GM12891 (cell line): ENCODE measurements at regions not wholly inside any gene's neighbourhood (a gene's known extent, or its start where the extent isn't known, plus 50 kb on each side); places are given as distances from the start of the nearest gene placed in this dataset.

ENCODE experiments used
- DNase-seq: peaks from one replicate; pipeline ENCODE4 v3.0.0; 2011; ENCODE audit warnings: low spot score; ENCODE audit not compliant: insufficient read length
- FAIRE-seq: peaks from 2 replicates; lab custom pipeline; 2011; peaks lifted over from hg19 to GRCh38; lab: Jason Lieb, UNC
- PAX5 ChIP-seq: IDR thresholded peaks from 2 replicates; pipeline ENCODE4 v1.6.1; 2011; ENCODE audit warnings: low read length, moderate library complexity, mild to moderate bottlenecking; ENCODE audit not compliant: insufficient read depth, severe bottlenecking
- POLR2A ChIP-seq: IDR thresholded peaks from 2 replicates; pipeline ENCODE4 v1.6.1; 2011; ENCODE audit warnings: low read depth, low read length, control low read depth
- POLR2AphosphoS5 ChIP-seq: IDR thresholded peaks from 2 replicates; pipeline ENCODE4 v1.6.1; 2011; ENCODE audit warnings: low read depth, low read length, control low read depth
- POU2F2 ChIP-seq: IDR thresholded peaks from 2 replicates; pipeline ENCODE4 v1.6.1; 2011; ENCODE audit warnings: low read depth, mild to moderate bottlenecking, control low read depth, low read length, moderate library complexity
- SPI1 ChIP-seq: IDR thresholded peaks from 2 replicates; pipeline ENCODE4 v1.6.1; 2011; ENCODE audit warnings: low read depth, low read length, control low read depth
- TAF1 ChIP-seq: IDR thresholded peaks from 2 replicates; pipeline ENCODE4 v1.6.1; 2011; ENCODE audit warnings: low read depth, low read length, control low read depth

DNA sequence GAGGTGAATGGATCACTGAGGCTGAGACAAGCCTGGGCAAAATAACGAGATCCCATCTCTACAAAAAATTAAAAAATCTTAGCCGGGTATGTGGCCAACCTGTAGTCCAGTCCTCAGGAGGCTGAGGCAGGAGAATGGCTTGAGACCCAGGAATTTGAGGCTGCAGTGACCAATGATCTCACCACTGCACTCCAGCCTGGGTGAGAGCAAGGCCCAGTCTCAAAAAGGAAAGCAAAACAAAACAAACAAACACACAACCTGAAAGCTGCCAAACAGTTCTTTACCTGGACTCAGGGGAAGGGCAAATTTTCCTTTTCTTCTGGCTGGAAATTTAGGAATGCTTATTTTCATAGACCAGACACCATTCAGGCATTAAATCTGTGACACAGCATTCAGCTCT is 163.1 kb upstream of the FAT1 start:
- FAIRE-seq (no peak), DNase-seq (no peak)
- TF ChIP-seq POLR2A (no peak), POU2F2 (no peak), PAX5 (no peak), POLR2AphosphoS5 (no peak), TAF1 (no peak), SPI1 (no peak)

DNA sequence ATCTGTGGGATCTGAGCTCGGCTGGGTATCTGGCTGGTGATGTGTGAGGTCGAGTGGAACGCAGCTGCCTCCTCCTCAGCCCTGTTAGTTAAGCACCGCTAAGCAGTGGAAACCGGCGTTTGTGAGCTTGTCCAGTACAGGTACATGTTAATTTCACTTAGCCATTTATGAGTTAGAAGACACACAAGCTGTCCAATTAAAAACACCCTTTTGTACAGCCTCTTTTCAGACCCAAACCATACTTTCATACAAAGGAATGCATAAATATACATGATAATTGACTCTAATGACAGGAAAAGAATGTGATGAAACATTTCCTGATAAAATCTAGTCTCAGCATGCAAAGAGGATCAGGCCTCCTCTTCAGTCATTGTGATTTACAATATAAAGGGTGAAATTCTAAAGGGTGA is 163.6 kb upstream of the FAT1 start:
- DNase-seq (no peak), FAIRE-seq (no peak)

DNA sequence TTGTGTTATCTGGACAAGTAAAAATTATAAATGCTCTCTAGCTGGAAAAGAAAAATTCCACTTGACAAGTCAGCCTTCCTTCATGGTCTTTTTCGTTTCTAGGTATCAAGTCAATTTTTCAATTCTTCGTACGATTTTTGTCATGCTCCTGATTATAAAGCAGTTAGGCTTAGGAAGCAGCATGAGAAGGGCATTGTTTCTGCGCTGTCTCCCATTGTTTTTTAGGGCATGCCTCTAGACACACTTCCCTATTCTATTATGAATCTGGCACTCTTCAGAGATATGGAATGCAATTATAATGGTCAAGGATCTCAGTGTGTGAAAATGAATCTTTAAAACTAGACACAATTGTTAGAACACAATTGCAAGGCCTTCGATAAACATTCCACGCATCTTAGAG is 164.1 kb upstream of the FAT1 start:
- no peak for FAIRE-seq
- TF ChIP-seq TAF1 (no peak), POLR2AphosphoS5 (no peak), POU2F2 (no peak), PAX5 (no peak), SPI1 (no peak), POLR2A (no peak)

More for the DNA sequence above, 163.6 kb upstream of the FAT1 start:
- TF ChIP-seq TAF1 (no peak), POLR2A (no peak)

DNA sequence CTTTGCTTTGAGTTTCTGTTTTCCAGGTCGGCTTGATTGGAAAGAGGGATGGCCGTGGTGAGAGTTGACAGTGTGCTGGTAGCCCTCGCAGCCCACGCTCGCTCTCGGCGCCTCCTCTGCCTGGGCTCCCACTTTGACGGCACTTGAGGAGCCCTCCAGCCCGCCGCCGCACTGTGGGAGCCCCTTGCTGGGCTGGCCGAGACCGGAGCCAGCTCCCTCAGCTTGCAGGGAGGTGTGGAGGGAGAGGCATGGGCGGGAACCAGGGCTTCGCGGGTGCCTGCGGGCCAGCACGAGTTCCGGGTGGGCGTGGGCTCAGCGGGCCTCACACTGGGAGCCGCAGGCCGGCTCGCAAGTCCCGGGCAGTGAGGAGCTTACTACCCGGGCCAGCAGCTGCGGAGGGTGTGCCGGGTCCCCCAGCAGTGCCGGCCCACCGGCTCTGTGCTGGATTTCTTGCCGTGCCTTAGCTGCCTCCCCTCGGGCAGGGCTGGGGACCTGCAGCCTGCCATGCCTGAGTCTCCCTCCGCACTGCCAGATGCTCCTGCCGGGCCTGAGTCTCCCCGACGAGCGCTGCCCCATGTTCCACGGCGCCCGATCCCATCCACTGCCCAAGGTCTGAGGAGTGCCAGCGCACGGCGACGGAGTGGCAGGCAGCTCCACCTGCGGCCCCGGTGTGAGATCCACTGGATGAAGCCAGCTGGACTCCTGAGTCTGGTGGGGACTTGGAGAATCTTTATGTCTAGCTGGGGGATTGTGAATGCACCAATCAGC is 166.4 kb upstream of the FAT1 start:
- FAIRE-seq, result no peak

More for the DNA sequence above, 164.1 kb upstream of the FAT1 start:
- no peak for DNase-seq

DNA sequence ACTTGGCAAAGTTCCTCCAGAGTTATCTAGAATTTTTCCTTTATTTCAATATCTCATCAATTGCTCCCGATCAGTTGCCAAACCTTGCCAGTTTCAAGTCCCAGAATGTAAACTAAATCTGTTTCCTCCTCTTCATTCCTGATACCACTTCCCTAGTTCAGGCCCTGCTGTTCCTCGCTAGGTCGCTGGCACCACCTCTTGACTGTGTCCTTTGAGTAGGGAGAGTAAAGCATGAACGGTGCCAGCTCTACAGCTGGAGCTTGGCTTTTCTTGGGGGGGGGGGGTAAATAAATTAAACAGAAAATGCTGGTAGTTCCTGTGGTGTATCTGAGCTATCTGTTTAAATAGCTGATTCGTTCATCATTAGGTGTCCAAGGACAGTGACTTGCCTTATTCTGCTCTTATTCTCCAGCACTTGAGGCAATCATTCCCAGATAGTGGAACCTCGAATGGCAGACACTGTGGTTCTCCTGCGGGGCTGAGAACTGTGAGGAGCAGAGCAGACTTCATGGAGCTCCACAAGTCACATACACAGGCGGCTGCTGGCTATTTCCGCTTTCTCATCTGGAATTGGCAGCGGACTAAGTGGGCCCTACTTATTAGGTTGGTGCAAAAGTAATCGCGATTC is 168.3 kb upstream of the FAT1 start:
- DNase-seq (no peak), FAIRE-seq (no peak)
- TF ChIP-seq POLR2A, result no peak
- no peak for TF ChIP-seq POLR2AphosphoS5
- no peak for TF ChIP-seq PAX5
- no peak for TF ChIP-seq TAF1
- no peak for TF ChIP-seq SPI1
- TF ChIP-seq POU2F2, result no peak

More for the DNA sequence above, 166.4 kb upstream of the FAT1 start:
- DNase-seq, result no peak
- TF ChIP-seq POU2F2 (no peak), POLR2AphosphoS5 (no peak), TAF1 (no peak), SPI1 (no peak), PAX5 (no peak), POLR2A (no peak)

DNA sequence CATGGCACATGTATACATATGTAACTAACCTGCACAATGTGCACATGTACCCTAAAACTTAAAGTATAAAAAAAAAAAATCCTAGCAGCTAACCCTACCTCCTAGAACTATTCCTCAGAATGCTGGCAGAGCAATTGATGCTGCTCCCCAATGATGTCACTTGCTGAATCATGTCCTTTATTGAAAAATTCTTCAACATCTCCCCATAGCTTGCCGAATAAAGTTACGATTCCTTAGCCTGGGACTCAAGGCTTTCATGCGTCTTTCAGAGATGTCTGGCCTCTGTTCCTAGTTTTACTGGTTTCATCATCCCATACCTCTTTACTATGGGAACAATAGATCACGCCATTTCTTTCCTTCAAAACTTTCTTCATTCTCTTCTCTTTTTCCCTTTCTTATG is 174.7 kb upstream of the FAT1 start:
- FAIRE-seq, result no peak
- no peak for DNase-seq
- TF ChIP-seq POU2F2 (no peak), TAF1 (no peak), POLR2A (no peak), SPI1 (no peak), PAX5 (no peak), POLR2AphosphoS5 (no peak)

DNA sequence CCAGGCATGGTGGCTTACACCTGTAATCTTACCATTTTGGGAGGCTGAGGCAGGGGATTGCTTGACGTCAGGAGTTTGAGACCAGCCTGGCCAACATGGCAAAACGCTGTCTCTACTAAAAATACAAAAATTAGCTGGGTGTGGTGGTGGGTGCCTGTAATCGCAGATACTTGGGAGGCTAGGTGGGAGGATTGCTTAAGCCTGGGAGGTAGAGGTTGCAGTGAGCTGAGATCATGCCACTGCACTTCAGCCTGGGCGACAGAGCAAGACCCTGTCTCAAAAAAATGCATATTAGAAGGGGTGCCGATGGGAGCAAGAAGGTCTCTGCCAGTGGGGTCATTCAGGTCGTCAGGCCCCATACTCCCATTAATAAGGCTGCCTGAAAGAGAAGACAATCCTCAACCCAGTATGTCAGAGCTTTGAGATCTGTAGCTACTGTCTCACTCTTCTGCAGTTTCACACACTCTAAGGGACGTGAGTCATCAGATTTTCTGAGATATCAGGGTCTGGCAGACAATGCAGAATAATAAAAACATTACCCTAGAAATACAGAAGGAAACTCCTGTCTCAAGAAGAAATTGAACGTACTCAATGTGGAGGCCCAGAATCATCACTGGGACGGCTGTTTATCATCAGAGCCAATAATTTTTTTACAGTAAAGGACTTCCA is 176.7 kb upstream of the FAT1 start:
- DNase-seq, result no peak
- TF ChIP-seq TAF1 (no peak), PAX5 (no peak), POU2F2 (no peak), POLR2A (no peak)
- no peak for FAIRE-seq

DNA sequence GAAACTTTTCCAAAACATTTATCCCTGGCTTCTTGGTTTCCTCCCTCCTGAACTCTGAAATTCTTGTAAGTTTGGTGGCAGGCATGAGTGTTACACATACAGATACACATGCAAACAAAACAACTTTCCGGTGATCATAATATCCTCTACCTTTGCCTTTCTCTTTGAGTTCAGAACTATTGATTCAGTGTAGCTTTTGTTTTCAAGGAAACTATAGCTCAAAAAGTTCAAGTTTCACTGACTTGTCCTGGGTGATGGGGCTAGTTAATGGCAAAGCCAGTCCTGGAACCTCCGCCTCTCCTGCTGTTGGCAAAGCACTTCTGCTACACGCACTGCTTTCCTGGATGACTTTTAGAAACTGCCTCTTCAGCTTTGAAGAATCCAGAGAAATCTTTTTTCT is 177.3 kb upstream of the FAT1 start:
- FAIRE-seq, result no peak
- no peak for TF ChIP-seq PAX5
- TF ChIP-seq POU2F2, result no peak
- no peak for TF ChIP-seq POLR2A
- no peak for TF ChIP-seq POLR2AphosphoS5
- no peak for TF ChIP-seq TAF1
- TF ChIP-seq SPI1, result no peak
- no peak for DNase-seq

DNA sequence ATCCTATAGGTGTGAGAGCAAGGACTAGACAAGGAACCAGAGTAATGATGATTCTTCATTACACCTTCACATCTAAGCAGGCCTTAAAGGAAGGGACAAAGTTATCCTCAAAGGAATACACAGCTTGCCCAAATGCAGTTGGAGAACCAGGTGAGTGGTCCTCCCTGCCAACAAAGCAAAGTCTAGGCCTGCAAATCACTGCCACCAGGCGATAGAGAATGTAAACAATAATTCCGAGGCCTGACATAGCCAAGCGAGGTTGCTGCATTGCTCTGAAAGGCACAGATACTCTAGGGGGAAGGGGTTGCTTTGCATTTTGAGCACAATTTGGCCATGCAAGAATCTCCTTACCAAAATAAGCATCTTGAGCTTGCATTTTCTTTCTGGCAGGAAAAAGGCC is 178.2 kb upstream of the FAT1 start:
- FAIRE-seq (no peak), DNase-seq (no peak)
- TF ChIP-seq TAF1 (no peak), POU2F2 (no peak), POLR2AphosphoS5 (no peak), SPI1 (no peak), POLR2A (no peak)

DNA sequence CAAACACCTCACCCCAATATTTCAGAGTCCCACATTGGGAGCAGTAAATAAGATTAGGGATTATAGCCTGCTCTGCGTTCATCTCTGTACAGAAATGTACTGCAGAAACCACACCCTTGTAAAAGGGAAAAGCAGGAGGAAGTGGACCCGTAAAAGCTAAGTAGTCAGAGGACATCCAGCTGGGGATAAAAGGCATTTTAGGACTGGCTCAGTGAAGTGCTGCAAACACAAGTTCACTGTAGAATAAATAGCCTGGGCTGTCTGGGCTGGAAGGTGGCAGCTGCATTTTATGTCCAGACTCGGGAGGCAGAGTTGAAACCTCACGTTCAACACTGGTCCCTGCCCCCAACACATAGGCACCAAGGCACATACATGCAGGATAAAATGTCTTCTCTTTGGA is 178.7 kb upstream of the FAT1 start:
- no peak for DNase-seq
- TF ChIP-seq PAX5, result no peak
- no peak for TF ChIP-seq POLR2AphosphoS5
- no peak for TF ChIP-seq TAF1
- TF ChIP-seq POLR2A, result no peak
- TF ChIP-seq POU2F2, result no peak
- TF ChIP-seq SPI1, result no peak

More for the DNA sequence above, 178.7 kb upstream of the FAT1 start:
- FAIRE-seq, result no peak
